ENCODE measurements at regions not wholly inside any gene's neighbourhood (a gene's known extent, or its start where the extent isn't known, plus 50 kb on each side); places are given as distances from the start of the nearest gene placed in this dataset.

GRCh38 chr11:128291835-128292234 lies 295.5 kb downstream of the ETS1 start:
- no peak for ATAC-seq
- TF ChIP-seq ZFP3 (CRISPR knock-in tag; IDR thresholded peaks at IDR 0.05) (no peak), TOX (CRISPR knock-in tag; IDR thresholded peaks at IDR 0.05; ENCODE audit: borderline replicate concordance) (no peak), PATZ1 (CRISPR knock-in tag; IDR thresholded peaks at IDR 0.05; ENCODE audit: borderline replicate concordance) (no peak), BACH2 (CRISPR knock-in tag; IDR thresholded peaks at IDR 0.05; ENCODE audit: borderline replicate concordance) (no peak), OSR1 (CRISPR knock-in tag; IDR thresholded peaks at IDR 0.05) (no peak), ZC3H10 (CRISPR knock-in tag; IDR thresholded peaks at IDR 0.05) (no peak), ARNTL (CRISPR knock-in tag; IDR thresholded peaks at IDR 0.05; ENCODE audit: borderline replicate concordance, low read depth) (no peak), CSDC2 (CRISPR knock-in tag; IDR thresholded peaks at IDR 0.05) (no peak), TCF4 (CRISPR knock-in tag; IDR thresholded peaks at IDR 0.05; ENCODE audit: borderline replicate concordance) (no peak), RARB (CRISPR knock-in tag; IDR thresholded peaks at IDR 0.05) (no peak), SNAI2 (CRISPR knock-in tag; IDR thresholded peaks at IDR 0.05) (no peak), ESRRG (CRISPR knock-in tag; IDR thresholded peaks at IDR 0.05) (no peak), GLIS3 (CRISPR knock-in tag; IDR thresholded peaks at IDR 0.05) (no peak), PPARA (CRISPR knock-in tag; IDR thresholded peaks at IDR 0.05; ENCODE audit: borderline replicate concordance) (no peak), TSHZ2 (CRISPR knock-in tag; IDR thresholded peaks at IDR 0.05) (no peak)
- TF ChIP-seq, protein P1, sequence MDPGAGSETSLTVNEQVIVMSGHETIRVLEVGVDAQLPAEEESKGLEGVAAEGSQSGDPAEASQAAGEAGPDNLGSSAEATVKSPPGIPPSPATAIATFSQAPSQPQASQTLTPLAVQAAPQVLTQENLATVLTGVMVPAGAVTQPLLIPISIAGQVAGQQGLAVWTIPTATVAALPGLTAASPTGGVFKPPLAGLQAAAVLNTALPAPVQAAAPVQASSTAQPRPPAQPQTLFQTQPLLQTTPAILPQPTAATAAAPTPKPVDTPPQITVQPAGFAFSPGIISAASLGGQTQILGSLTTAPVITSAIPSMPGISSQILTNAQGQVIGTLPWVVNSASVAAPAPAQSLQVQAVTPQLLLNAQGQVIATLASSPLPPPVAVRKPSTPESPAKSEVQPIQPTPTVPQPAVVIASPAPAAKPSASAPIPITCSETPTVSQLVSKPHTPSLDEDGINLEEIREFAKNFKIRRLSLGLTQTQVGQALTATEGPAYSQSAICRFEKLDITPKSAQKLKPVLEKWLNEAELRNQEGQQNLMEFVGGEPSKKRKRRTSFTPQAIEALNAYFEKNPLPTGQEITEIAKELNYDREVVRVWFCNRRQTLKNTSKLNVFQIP (CRISPR knock-in tag; IDR thresholded peaks at IDR 0.05; ENCODE audit: borderline replicate concordance, low read depth): no peak
- TF ChIP-seq, protein P2, sequence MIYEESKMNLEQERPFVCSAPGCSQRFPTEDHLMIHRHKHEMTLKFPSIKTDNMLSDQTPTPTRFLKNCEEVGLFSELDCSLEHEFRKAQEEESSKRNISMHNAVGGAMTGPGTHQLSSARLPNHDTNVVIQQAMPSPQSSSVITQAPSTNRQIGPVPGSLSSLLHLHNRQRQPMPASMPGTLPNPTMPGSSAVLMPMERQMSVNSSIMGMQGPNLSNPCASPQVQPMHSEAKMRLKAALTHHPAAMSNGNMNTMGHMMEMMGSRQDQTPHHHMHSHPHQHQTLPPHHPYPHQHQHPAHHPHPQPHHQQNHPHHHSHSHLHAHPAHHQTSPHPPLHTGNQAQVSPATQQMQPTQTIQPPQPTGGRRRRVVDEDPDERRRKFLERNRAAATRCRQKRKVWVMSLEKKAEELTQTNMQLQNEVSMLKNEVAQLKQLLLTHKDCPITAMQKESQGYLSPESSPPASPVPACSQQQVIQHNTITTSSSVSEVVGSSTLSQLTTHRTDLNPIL (CRISPR knock-in tag; IDR thresholded peaks at IDR 0.05; ENCODE audit: low read depth): no peak

DNA sequence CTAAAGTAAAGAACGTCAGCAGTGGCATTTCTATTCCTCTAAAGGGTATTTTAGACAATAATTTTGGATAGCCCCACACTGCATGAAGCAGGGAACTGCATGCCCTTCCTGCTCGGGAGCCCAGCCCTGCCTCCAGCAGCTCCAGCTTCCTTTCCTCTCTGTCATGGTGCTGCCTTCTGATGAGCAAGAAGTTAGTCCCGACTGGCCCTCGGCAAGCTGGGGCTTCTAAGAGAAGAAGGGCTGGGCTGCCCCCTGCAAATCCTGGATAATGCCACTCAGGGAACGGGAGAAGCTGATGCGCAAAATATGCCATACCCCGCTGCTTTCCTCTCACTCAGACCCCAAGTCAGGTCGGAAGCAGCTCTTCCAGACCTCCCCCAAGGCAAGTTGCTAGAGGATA lies 296.4 kb downstream of the ETS1 start:
- ATAC-seq: no peak
- TF ChIP-seq, protein P2 (CRISPR knock-in tag; IDR thresholded peaks at IDR 0.05; ENCODE audit: low read depth): no peak
- no peak for TF ChIP-seq ARNTL (CRISPR knock-in tag; IDR thresholded peaks at IDR 0.05; ENCODE audit: borderline replicate concordance, low read depth)
- TF ChIP-seq RARB (CRISPR knock-in tag; IDR thresholded peaks at IDR 0.05): no peak
- no peak for TF ChIP-seq PPARA (CRISPR knock-in tag; IDR thresholded peaks at IDR 0.05; ENCODE audit: borderline replicate concordance)
- TF ChIP-seq CSDC2 (CRISPR knock-in tag; IDR thresholded peaks at IDR 0.05): no peak
- TF ChIP-seq ZNF565 (CRISPR knock-in tag; conservative IDR thresholded peaks at IDR 0.05; ENCODE audit: low read depth): no peak
- no peak for TF ChIP-seq ZFP30 (CRISPR knock-in tag; IDR thresholded peaks at IDR 0.05)
- no peak for TF ChIP-seq ESRRG (CRISPR knock-in tag; IDR thresholded peaks at IDR 0.05)
- no peak for TF ChIP-seq BACH2 (CRISPR knock-in tag; IDR thresholded peaks at IDR 0.05; ENCODE audit: borderline replicate concordance)
- no peak for TF ChIP-seq SNAI2 (CRISPR knock-in tag; IDR thresholded peaks at IDR 0.05)

DNA sequence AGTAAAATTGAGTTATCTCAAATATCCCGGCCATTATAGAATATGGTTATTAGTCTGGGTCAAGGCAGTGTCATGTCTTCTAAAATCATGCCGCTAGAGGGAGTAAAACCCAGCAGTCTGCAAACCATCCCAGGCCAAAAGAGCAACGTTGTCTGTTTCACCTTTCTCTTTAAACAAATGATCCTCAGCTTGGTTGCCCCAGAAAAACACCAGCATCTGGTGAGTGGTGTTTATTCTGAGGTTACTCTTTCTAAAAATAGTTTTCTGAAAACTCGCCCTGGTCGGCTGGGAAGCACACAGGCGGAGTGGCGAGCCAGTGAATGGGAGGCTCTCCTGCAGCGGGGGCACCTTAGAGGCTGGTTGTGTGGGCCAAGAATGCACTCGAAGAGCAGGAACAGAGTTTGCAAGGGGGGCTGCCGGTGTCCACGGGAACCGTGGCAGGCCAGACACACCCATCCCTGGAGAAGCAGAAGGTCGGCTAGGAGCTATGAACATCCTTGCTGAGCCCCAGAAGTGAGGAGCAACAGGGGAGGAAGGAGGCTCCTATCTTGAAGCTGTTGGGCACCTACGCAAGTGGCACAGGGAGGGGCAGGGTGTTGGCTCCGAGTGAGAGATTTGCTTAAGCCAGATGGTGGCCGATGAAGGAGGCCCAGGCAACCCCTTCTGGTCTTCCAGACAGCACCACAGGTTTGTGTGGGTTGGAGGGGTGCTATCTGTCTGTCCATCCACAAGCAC lies 297.1 kb downstream of the ETS1 start:
- TF ChIP-seq ISL1 (CRISPR knock-in tag; IDR thresholded peaks at IDR 0.05) (no peak), OSR1 (CRISPR knock-in tag; IDR thresholded peaks at IDR 0.05) (no peak), TSHZ2 (CRISPR knock-in tag; IDR thresholded peaks at IDR 0.05) (no peak), TCF4 (CRISPR knock-in tag; IDR thresholded peaks at IDR 0.05; ENCODE audit: borderline replicate concordance) (no peak), GLIS3 (CRISPR knock-in tag; IDR thresholded peaks at IDR 0.05) (no peak), CSDC2 (CRISPR knock-in tag; IDR thresholded peaks at IDR 0.05) (no peak), ZC3H10 (CRISPR knock-in tag; IDR thresholded peaks at IDR 0.05) (no peak), SNAI2 (CRISPR knock-in tag; IDR thresholded peaks at IDR 0.05) (no peak), ZNF565 (CRISPR knock-in tag; conservative IDR thresholded peaks at IDR 0.05; ENCODE audit: low read depth) (no peak), PATZ1 (CRISPR knock-in tag; IDR thresholded peaks at IDR 0.05; ENCODE audit: borderline replicate concordance) (no peak)
- ATAC-seq: peak; percentile 98
